Aorta (tissue), 5 donors: ENCODE measurements at regions not wholly inside any gene's neighbourhood (a gene's known extent, or its start where the extent isn't known, plus 50 kb on each side); places are given as distances from the start of the nearest gene placed in this dataset.
"Not testable (repeated sequence)": the region's sequence is repeated elsewhere in the genome, so short reads cannot be mapped to it uniquely, and the experiment has no call there.

Source experiments
- ATAC-seq: fragments of 200-7000 bp; cut with Tn5 transposase; one replicate; pipeline ENCODE4 v1.9.1; 2022; ENCODE audit warnings: moderate library complexity; ENCODE audit not compliant: low FRiP score
- DNase-seq, 2 donors: peaks; one replicate each; pipeline ENCODE4 v3.0.0-alpha.2; 2020
- H3K27ac ChIP-seq, 2 donors: one replicate each; pipeline ENCODE4 v1.5.1; 2013; ENCODE audit warnings: low read length in 2 of 2, mild to moderate bottlenecking in 2 of 2, moderate library complexity in 2 of 2, control low read depth in 1 of 2, inconsistent platforms in 1 of 2, low read depth in 1 of 2
- H3K27me3 ChIP-seq, 2 donors: one replicate each; pipeline ENCODE4 v1.6.1; 2013; ENCODE audit warnings: control low read depth in 1 of 2, low read length in 1 of 2, mild to moderate bottlenecking in 1 of 2, moderate library complexity in 1 of 2; ENCODE audit not compliant: insufficient read depth in 2 of 2, control insufficient read depth in 1 of 2
- H3K36me3 ChIP-seq, 2 donors: one replicate each; pipeline ENCODE4 v1.6.1; 2013; ENCODE audit warnings: control low read depth in 1 of 2, low read length in 1 of 2, mild to moderate bottlenecking in 1 of 2; ENCODE audit not compliant: insufficient read depth in 2 of 2, control insufficient read depth in 1 of 2
- H3K4me1 ChIP-seq, 2 donors: one replicate each; pipeline ENCODE4 v1.6.1; 2013; ENCODE audit warnings: low read length in 2 of 2, control low read depth in 1 of 2, mild to moderate bottlenecking in 1 of 2, moderate library complexity in 1 of 2; ENCODE audit not compliant: insufficient read depth in 2 of 2, control insufficient read depth in 1 of 2
- H3K4me3 ChIP-seq, 2 donors: one replicate each; pipeline ENCODE4 v1.5.1; 2013; ENCODE audit warnings: low read length in 2 of 2, control low read depth in 1 of 2, mild to moderate bottlenecking in 1 of 2
- H3K9me3 ChIP-seq: one replicate; pipeline ENCODE4 v1.6.1; 2013; ENCODE audit warnings: mild to moderate bottlenecking, low read length; ENCODE audit not compliant: control insufficient read depth
- WGBS, 2 donors: extraction: QIAGEN DNeasy Blood & Tissue Kit; methylation state at CpG; one replicate each; pipeline ENCODE4 v1.1.7; 2013; 5-methylcytosine and 5-hydroxymethylcytosine counted together
- intact Hi-C, 2 donors: fragments of 100-400 bp; cut with DNase I; formaldehyde crosslinking; loops; one replicate each; pipeline versions ENCODE4 v1.14.2 to v1.15.0; 2022
- donor health status: healthy with polysubstance abuse.
- donor health status: Bipolar disorder and iron deficiency.
- donor health status: DM: no; HTN: no; CAD: no.
- donor health status: DM: no; HTN: no; CAD: no.
- donor health status: DM: yes; HTN: yes; CAD: no.

DNA sequence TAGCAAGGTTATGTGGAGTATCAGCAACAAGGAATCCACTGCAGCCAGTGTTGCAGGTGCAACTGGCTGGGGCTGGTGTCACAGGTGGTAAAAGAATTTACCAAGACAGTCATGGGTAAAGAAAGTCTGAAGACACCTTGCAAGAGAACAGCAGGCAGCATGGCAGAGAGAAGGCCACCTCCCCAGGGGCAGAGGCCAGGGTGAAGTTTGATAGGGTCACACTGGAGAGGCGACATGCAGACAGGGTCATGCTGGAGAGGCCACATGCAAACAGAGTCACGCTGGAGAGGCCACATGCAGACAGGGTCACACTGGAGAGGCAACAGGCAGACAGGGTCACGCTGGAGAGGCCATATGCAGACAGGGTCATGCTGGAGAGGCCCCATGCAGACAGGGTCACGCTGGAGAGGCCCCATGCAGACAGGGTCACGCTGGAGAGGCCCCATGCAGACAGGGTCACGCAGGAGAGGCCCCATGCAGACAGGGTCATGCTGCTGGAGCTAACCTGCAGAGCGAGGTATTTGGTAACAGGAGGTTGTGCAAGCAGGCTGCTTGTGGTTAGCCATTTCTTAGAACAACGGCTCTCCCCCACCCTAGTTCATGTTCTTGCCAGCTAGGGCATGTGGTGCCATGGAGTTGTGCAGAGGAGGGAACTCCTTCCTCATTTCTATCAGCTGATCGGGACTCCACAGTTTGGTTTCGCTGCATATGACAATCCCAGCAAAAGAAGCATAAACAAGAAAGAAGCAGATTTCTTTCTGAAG is 188.2 kb upstream of the FOXD4L5 start:
- not testable (repeated sequence) for ATAC-seq
- 53 to 60% methylated on average over 10 of the region's 10 CpGs for WGBS, 2 donors

DNA sequence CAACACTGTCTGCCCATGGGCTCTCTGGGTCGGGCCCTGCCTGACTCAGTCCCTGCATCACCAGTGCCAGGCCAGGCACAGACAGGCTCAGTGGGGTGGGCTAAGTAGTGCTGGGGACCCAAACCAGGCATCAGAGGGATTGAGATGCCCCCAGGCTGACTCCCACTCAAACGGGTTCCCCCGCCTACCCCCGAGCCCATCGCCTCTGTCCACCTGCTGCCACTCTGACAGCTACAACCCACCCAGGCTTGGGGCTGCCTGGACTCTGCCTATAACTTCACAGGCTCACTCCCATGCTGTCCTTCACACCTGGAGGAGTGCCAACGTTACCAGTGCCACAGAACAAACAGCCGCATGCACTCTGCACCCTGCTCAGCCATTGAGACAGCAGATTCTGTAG is 186.1 kb upstream of the FOXD4L5 start:
- H3K4me1 ChIP-seq, H3K36me3 ChIP-seq, ATAC-seq, H3K9me3 ChIP-seq, H3K27me3 ChIP-seq, H3K4me3 ChIP-seq, H3K27ac ChIP-seq, intact Hi-C loops: not testable (repeated sequence)
- 81 to 84% methylated on average over 6 to 7 of the region's 7 CpGs for WGBS, 2 donors
- peak in 1 of 2 donors; percentile 9 for DNase-seq

More for the DNA sequence above, 188.2 kb upstream of the FOXD4L5 start:
- H3K4me1 ChIP-seq, H3K36me3 ChIP-seq, H3K4me3 ChIP-seq, intact Hi-C loops, H3K27me3 ChIP-seq, H3K9me3 ChIP-seq, H3K27ac ChIP-seq: not testable (repeated sequence)
- DNase-seq = peak in 1 of 2 donors; percentile 26

GRCh38 chr9:65466911-65467734 is 182.1 kb upstream of the FOXD4L5 start:
- intact Hi-C loops, H3K27me3 ChIP-seq, ATAC-seq, H3K9me3 ChIP-seq, H3K4me1 ChIP-seq, H3K4me3 ChIP-seq, H3K27ac ChIP-seq, H3K36me3 ChIP-seq: not testable (repeated sequence)
- WGBS, 2 donors = 91 to 94% methylated on average over 51 to 54 of the region's 55 CpGs
- DNase-seq = peak in 1 of 2 donors; percentile 48

DNA sequence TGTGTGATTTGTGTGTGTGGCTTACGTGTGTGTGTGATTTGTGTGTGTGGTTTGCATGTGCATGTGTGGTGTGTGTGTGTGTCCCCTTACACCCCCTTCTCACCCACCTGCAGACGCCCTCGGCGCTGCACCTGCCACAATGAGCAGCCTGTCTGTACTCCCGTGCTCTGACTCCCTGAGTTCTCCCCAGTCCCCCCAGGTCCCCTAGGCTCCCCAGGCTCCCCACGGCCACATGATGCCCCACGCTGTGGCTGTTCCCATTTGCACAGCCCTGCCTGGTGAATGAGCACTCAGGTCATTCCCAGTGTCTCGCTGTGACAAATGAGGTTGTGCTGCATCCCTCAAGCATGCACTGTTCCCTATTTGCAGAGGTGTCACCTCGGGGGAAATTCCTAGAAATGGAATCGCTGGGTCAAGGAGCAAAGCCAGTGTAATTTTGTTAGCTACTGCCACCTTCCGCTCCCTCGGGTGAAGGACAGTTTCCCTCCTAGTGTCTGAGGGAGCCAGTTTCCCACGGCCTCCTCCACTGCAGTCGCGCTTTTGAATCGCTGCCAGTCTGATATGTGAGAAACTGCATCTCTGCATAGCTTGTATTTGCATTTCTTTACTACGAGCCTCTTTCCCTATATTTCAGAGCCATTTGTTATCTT is 180.4 kb upstream of the FOXD4L5 start:
- H3K4me3 ChIP-seq, H3K4me1 ChIP-seq, H3K9me3 ChIP-seq, H3K36me3 ChIP-seq, ATAC-seq, H3K27me3 ChIP-seq, intact Hi-C loops, H3K27ac ChIP-seq: not testable (repeated sequence)
- WGBS, 2 donors = 86 to 90% methylated on average over 17 of the region's 17 CpGs
- DNase-seq = peak in 1 of 2 donors; percentile 54

DNA sequence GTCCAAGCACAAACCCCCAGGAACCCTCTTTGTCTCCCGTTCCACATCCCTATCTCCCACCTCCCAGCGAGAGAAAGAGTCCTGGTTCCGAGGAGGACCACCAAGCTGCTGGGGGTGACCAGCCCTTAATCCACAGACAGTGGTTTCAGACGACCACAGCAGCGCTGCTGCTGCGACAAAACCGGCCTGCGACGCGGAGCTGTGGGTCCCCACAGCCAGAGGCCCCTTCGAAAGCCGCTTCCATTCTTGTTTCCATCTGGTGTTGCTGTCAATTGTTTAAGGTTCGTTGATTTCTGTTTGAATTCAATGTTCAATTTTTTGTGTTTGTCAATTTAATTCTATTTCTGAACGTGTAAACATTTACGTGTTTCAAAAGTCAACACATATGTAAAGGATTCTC is 177.5 kb upstream of the FOXD4L5 start:
- H3K36me3 ChIP-seq, intact Hi-C loops, H3K9me3 ChIP-seq, H3K4me1 ChIP-seq, H3K4me3 ChIP-seq, ATAC-seq, H3K27me3 ChIP-seq, H3K27ac ChIP-seq, DNase-seq: not testable (repeated sequence)
- WGBS, 2 donors = 78 to 86% methylated on average over 14 to 15 of the region's 15 CpGs

- DNase-seq (no peak), ATAC-seq (no peak)
- Histone ChIP-seq H3K4me3 (no peak overlapping the region), H3K27me3 (no peaks in the 10 kb centered on the region), H3K9me3 (no peaks in the 10 kb centered on the region), H3K36me3 (no peaks in the 10 kb centered on the region), H3K27ac (no peak overlapping the region), H3K4me1 (no peaks in the 10 kb centered on the region)
- intact Hi-C loops = no loop called here
- 81 to 84% methylated on average over 11 of the region's 11 CpGs for WGBS, 2 donors
Measured at GRCh38 chr9:65459756-65460320, 174.8 kb upstream of the FOXD4L5 start.

GRCh38 chr9:65458992-65459391 is 174.0 kb upstream of the FOXD4L5 start:
- H3K27me3 ChIP-seq = no peaks in the 10 kb centered on the region
- 89% methylated on average over 10 of the region's 10 CpGs for WGBS, 2 donors
- H3K9me3 ChIP-seq = no peaks in the 10 kb centered on the region
- H3K4me3 ChIP-seq = no peak overlapping the region
- ATAC-seq = no peak
- H3K36me3 ChIP-seq = no peaks in the 10 kb centered on the region
- intact Hi-C loops = no loop called here
- DNase-seq = no peak
- no peaks in the 10 kb centered on the region for H3K4me1 ChIP-seq
- no peak overlapping the region for H3K27ac ChIP-seq

DNA sequence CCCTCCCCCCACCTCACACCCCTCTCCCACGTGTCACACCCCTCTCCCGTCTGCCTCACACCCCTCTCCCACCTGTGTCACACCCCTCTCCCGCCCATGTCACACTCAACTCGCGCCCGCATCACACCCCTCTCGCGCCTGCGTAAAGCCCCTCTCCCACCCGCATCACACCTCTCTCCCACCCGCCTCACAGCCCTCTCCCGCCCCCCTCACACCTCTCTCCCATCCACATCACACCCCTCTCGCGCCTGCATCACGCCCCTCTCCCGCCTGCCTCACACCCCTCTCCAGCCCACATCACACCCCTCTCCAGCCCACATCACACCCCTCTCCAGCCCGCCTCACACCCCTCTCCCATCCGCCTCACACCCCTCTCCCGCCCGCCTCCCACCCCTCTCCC is 173.5 kb upstream of the FOXD4L5 start:
- Histone ChIP-seq H3K4me1 (no peaks in the 10 kb centered on the region), H3K4me3 (no peak overlapping the region), H3K36me3 (no peaks in the 10 kb centered on the region), H3K9me3 (no peaks in the 10 kb centered on the region), H3K27ac (no peak overlapping the region), H3K27me3 (no peaks in the 10 kb centered on the region)
- 88 to 94% methylated on average over 20 of the region's 20 CpGs for WGBS, 2 donors
- intact Hi-C loops = no loop called here
- ATAC-seq (no peak), DNase-seq (peak in 1 of 2 donors; percentile 37)
